HFFc6 (cell line): ENCODE measurements at regions not wholly inside any gene's neighbourhood (a gene's known extent, or its start where the extent isn't known, plus 50 kb on each side); places are given as distances from the start of the nearest gene placed in this dataset.

Experiments
- DNase-seq: peaks from one replicate; pipeline ENCODE4 v3.0.0-alpha.2; 2018
- H3K27ac Mint-ChIP-seq: 2 replicates; pipeline ENCODE4 v1.8.0; 2020; ENCODE audit warnings: mild to moderate bottlenecking, mixed read lengths
- H3K27me3 Mint-ChIP-seq: 2 replicates; pipeline ENCODE4 v1.8.0; 2021; ENCODE audit warnings: mild to moderate bottlenecking, moderate library complexity, mixed read lengths; ENCODE audit not compliant: insufficient read depth
- H3K36me3 Mint-ChIP-seq: 2 replicates; pipeline ENCODE4 v1.8.0; 2021; ENCODE audit warnings: low read depth, mixed read lengths
- H3K4me1 Mint-ChIP-seq: 2 replicates; pipeline ENCODE4 v1.8.0; 2020; ENCODE audit warnings: low read depth, mixed read lengths
- H3K4me3 Mint-ChIP-seq: 2 replicates; pipeline ENCODE4 v1.8.0; 2020; ENCODE audit warnings: mild to moderate bottlenecking, moderate library complexity, mixed read lengths
- H3K9me3 Mint-ChIP-seq: 2 replicates; pipeline ENCODE4 v1.8.0; 2020; ENCODE audit warnings: mild to moderate bottlenecking, mixed read lengths
- CTCF ChIP-seq: fragments of 200-600 bp; sonication (generic); IDR thresholded peaks from 2 replicates; pipeline ENCODE4 v1.5.0; 2021; ENCODE audit warnings: antibody characterized with exemption, mild to moderate bottlenecking

DNA sequence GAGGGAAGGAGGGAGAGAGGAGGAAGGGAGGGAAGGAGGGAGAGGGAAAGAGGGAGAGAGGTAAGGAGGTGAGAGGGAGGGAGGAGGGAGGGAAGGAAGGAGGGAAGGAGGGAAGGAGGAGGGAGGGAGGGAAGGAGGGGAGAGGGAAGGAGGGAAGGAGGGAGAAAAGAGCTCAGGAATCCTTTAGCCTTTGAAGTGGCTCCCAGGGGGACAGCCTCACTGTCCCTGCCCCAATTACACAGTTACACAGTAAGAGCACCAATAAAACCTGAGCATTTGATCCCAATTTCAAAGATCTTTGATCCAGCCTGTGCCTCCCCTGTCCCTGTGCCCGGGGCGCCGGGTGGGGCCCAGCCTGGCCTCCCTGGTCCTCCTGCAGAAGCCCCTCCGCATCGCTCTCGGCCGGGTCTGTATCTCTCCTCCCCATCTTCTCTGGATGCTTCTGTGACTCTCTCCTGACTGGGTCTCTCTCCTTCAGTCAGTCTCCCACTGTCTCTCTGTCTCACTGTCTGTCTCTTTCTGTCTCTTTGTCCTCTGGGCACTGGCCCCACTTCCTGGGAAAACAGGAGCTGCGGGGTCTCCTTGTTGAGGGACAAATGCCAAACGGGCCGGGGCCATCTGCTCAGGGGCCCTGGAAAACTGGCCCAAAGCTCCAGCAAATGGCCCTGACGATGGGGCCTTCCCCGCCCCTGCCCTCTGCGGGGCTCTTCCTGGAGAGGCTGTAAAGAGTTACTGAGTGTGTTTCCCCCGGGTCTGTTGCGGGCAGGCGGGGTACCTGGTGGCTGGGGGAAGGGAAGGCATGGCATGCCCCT is 54.2 kb upstream of the EGFL7 start:
- Mint-ChIP-seq H3K9me3 (no peaks in the 10 kb centered on the region), H3K4me1 (no peaks in the 10 kb centered on the region), H3K4me3 (no peak overlapping the region), H3K36me3 (no peaks in the 10 kb centered on the region), H3K27me3 (peaks cover 4% of the 10 kb centered on the region; the same call in 1 of the 2 replicates), H3K27ac (no peak overlapping the region)
- TF ChIP-seq CTCF: no peak
- DNase-seq: no peak

DNA sequence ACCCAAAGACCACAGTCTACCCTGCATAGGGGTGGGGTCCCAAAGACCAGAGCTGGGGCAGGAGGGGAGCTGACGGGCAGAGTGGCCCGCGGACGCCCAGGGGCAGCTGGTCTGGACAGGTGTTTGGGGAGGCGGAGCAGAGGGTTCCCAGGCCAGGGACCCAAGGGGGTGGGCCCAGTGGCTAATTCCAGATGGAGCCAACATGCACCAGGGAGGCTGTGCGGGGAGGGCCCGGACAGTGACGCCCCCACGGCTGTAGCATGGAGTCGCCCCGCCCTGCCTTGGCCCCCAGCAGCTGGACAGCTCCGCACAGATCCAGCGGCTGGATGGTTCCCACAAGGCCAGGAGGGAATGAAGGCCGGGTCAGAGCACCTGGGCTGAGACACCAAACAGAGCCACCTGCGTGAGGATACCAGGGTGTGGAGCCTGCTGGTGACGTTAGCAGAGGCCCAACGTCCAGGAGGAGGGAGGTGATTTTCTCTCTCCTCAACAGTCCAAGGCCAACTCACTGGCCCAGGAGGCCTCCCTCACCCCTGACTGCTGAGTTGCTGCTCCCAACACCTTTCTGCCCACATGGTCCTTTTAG is 55.3 kb upstream of the EGFL7 start:
- H3K27ac Mint-ChIP-seq: no peak overlapping the region
- TF ChIP-seq CTCF: no peak
- H3K4me1 Mint-ChIP-seq: no peaks in the 10 kb centered on the region
- no peaks in the 10 kb centered on the region for H3K36me3 Mint-ChIP-seq
- no peak for DNase-seq
- H3K4me3 Mint-ChIP-seq: no peak overlapping the region
- no peaks in the 10 kb centered on the region for H3K9me3 Mint-ChIP-seq
- peaks cover 4% of the 10 kb centered on the region; the same call in 1 of the 2 replicates for H3K27me3 Mint-ChIP-seq

DNA sequence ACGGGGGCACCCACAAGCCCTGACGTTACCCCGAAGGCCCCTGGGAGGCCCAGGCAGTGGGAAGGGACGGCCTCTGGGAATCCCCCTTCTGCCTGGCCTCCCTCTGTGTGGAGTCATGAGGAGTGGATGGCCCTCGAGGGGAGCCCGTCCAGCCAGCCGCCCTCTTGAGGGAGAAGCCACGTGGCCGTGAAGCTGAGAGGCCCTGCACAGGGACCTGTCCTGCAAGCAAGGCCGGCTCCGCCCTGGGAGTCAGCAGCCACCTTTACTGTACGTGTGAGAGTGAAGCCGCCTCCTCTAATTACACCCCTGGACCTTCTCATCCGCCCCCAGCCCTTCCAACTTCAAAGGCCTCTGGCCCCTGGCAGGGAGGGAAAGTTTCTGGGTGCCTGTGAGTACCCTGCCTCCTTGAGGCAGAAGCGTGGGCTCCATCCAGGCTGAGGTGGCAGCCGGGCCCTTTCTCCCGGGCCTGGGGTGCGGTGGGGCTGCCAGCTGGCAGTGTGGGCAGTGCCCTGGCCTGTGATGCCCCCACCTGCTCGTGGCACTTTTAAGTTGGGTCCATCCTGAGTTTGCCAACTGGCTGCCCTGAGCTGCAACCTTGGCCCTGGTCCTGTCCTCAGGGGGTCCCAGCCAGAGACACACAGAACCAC is 55.9 kb upstream of the EGFL7 start:
- Mint-ChIP-seq H3K27ac (no peak overlapping the region), H3K36me3 (no peaks in the 10 kb centered on the region), H3K27me3 (peaks cover 4% of the 10 kb centered on the region; the same call in 1 of the 2 replicates), H3K4me3 (no peak overlapping the region), H3K4me1 (no peaks in the 10 kb centered on the region), H3K9me3 (no peaks in the 10 kb centered on the region)
- DNase-seq: no peak
- TF ChIP-seq CTCF: no peak

- Mint-ChIP-seq H3K9me3 (no peaks in the 10 kb centered on the region), H3K27ac (no peak overlapping the region), H3K27me3 (peaks cover 6% of the 10 kb centered on the region; the same call in 1 of the 2 replicates), H3K4me3 (no peak overlapping the region), H3K36me3 (no peaks in the 10 kb centered on the region), H3K4me1 (no peaks in the 10 kb centered on the region)
- TF ChIP-seq CTCF: no peak
- DNase-seq: no peak
These were observed 56.6 kb upstream of the EGFL7 start for GRCh38 chr9:136605988-136606660.

GRCh38 chr9:136604823-136605525 is 57.7 kb upstream of the EGFL7 start:
- H3K27me3 Mint-ChIP-seq: peaks cover 8% of the 10 kb centered on the region; the same call in 1 of the 2 replicates
- peaks cover 5% of the 10 kb centered on the region; the same call in 1 of the 2 replicates for H3K36me3 Mint-ChIP-seq
- H3K27ac Mint-ChIP-seq: no peak overlapping the region
- TF ChIP-seq CTCF: no peak
- DNase-seq: no peak
- peaks cover 7% of the 10 kb centered on the region for H3K9me3 Mint-ChIP-seq
- H3K4me1 Mint-ChIP-seq: no peaks in the 10 kb centered on the region
- H3K4me3 Mint-ChIP-seq: no peak overlapping the region
